ENCODE measurements at regions not wholly inside any gene's neighbourhood (a gene's known extent, or its start where the extent isn't known, plus 50 kb on each side); places are given as distances from the start of the nearest gene placed in this dataset.

GRCh38 chr1:5622412-5622811 is 369.8 kb downstream of the NPHP4 start:
- Histone ChIP-seq H3K79me2 (ENCODE audit: control insufficient read depth, insufficient read depth, low read length) (no peaks in the 10 kb centered on the region), H3K4me1 (ENCODE audit: control insufficient read depth, insufficient read depth, low read length) (no peaks in the 10 kb centered on the region), H3K27ac (ENCODE audit: control insufficient read depth, insufficient read depth) (no peak overlapping the region), H3K4me3 (no peak overlapping the region), H3K9me3 (replicated peaks; ENCODE audit: control insufficient read depth, insufficient read depth, low read length) (no peaks in the 10 kb centered on the region), H3K4me2 (ENCODE audit: control insufficient read depth, insufficient read depth) (no peak overlapping the region), H3K36me3 (ENCODE audit: control insufficient read depth in 2 of 2, insufficient read depth in 2 of 2, low read length in 1 of 2) (no peaks in the 10 kb centered on the region), H3K9ac (ENCODE audit: control insufficient read depth, insufficient read depth, low read length) (no peak overlapping the region), H2AFZ (ENCODE audit: control insufficient read depth, low read depth, low read length) (no peak overlapping the region), H3K27me3 (replicated peaks in 1 of 2; ENCODE audit: control insufficient read depth in 2 of 2, insufficient read depth in 2 of 2, low read length in 1 of 2) (no peaks in the 10 kb centered on the region; a peak in 1 of 4 replicates), H4K20me1 (ENCODE audit: control insufficient read depth, insufficient read depth) (no peaks in the 10 kb centered on the region)
- ATAC-seq (no peak), FAIRE-seq (no peak), DNase-seq (ENCODE audit: low read depth, low spot score) (no peak)
- POLR2A ChIA-PET = no interaction called here
- intact Hi-C loops (cut with micrococcal nuclease; ENCODE audit: unreplicated experiment) = no loop called here
- CTCF ChIA-PET = no interaction called here
- SMC1A ChIA-PET (ENCODE audit: uncharacterized antibody, unreplicated experiment) = no interaction called here
- no TSS peak for BruUV-seq (replicated peaks)
- RAD21 ChIA-PET (ENCODE audit: unreplicated experiment) = no interaction called here
- in situ Hi-C loops (cut with MboI) = no loop called here
- WGBS (ENCODE audit: insufficient coverage, insufficient replicate concordance, low lambda C conversion rate, missing lambda C conversion rate) = 67% methylated on average over 7 of the region's 7 CpGs
- no peak for TF ChIP-seq NFYB (IDR thresholded peaks at IDR 0.05; ENCODE audit: insufficient read depth, low read depth, low read length)
- no peak for TF ChIP-seq CHD1 (IDR thresholded peaks at IDR 0.05; ENCODE audit: low read depth, low read length)
- no peak for TF ChIP-seq NR2F1 (conservative IDR thresholded peaks at IDR 0.05)
- no peak for TF ChIP-seq RBBP5 (conservative IDR thresholded peaks at IDR 0.05)
- no peak for TF ChIP-seq WRNIP1 (IDR thresholded peaks at IDR 0.05; ENCODE audit: borderline replicate concordance, low read depth, low read length)
- no peak for TF ChIP-seq RFX5 (IDR thresholded peaks at IDR 0.05; ENCODE audit: low read depth, low read length)
- no peak for TF ChIP-seq ZNF207 (IDR thresholded peaks at IDR 0.05; ENCODE audit: borderline replicate concordance)
- no peak for TF ChIP-seq ZNF24 (IDR thresholded peaks at IDR 0.05)
- no peak for TF ChIP-seq LARP7 (IDR thresholded peaks at IDR 0.05)
- no peak for TF ChIP-seq E4F1 (IDR thresholded peaks at IDR 0.05; ENCODE audit: borderline replicate concordance, partially characterized antibody)
- no peak for TF ChIP-seq CBX5 (IDR thresholded peaks at IDR 0.05; ENCODE audit: low read depth)
- no peak for TF ChIP-seq YY1 (IDR thresholded peaks at IDR 0.05; ENCODE audit: low read depth, low read length)
- no peak for TF ChIP-seq CEBPB (IDR thresholded peaks at IDR 0.05; ENCODE audit: borderline replicate concordance in 1 of 2, low read depth in 2 of 2, low read length in 2 of 2)
- TF ChIP-seq IRF5 (IDR thresholded peaks at IDR 0.05; ENCODE audit: borderline replicate concordance) = no peak
- no peak for TF ChIP-seq TAF1 (IDR thresholded peaks at IDR 0.05; ENCODE audit: borderline replicate concordance, low read depth, low read length)
- TF ChIP-seq RELB (IDR thresholded peaks at IDR 0.05; ENCODE audit: low read depth) = no peak
- TF ChIP-seq EZH2 (IDR thresholded peaks at IDR 0.05; ENCODE audit: borderline replicate concordance, control insufficient read depth, low read depth, low read length) = no peak
- TF ChIP-seq CHD2 (IDR thresholded peaks at IDR 0.05; ENCODE audit: borderline replicate concordance, low read depth, low read length) = no peak
- no peak for TF ChIP-seq SRF (IDR thresholded peaks at IDR 0.05; ENCODE audit: low read depth in 2 of 2, low read length in 2 of 2)
